ENCODE measurements at regions not wholly inside any gene's neighbourhood (a gene's known extent, or its start where the extent isn't known, plus 50 kb on each side); places are given as distances from the start of the nearest gene placed in this dataset.

DNA sequence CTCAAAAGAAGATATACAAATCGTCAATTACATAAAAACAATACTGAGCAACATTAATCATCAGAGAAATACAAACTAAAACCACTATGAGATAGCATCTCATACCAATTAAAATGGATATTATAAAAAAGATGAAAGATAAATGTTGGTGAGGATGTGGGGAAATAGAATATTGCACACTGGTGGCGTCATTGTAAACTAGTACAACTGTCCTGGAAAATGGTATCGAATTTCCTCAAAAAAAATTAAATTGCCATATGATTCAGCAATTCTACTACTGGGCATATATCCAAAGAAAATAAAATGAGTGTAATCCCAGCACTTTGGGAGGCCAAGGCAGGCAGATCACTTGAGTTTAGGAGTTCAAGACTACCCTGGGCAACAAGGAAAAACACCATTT lies 326.0 kb upstream of the FTMT start:
- no peaks in the 10 kb centered on the region for H3K36me3 ChIP-seq (ENCODE audit: control insufficient read depth, insufficient read depth, low read length)
- H3K9me3 ChIP-seq (ENCODE audit: control insufficient read depth, low read length) = no peaks in the 10 kb centered on the region
- H3K27ac ChIP-seq (ENCODE audit: low read depth, low read length, severe bottlenecking) = no peak overlapping the region
- no peak overlapping the region for H3K4me3 ChIP-seq (ENCODE audit: extremely low read depth, insufficient read depth, low read length, poor library complexity, severe bottlenecking)
- no CpG with 5 or more reads among the region's 3 CpGs for WGBS, 2 experiments (ENCODE audit: insufficient coverage in 2 of 2)
- no peaks in the 10 kb centered on the region for H3K4me1 ChIP-seq (ENCODE audit: control insufficient read depth, insufficient read depth, low read length, poor library complexity, severe bottlenecking)

DNA sequence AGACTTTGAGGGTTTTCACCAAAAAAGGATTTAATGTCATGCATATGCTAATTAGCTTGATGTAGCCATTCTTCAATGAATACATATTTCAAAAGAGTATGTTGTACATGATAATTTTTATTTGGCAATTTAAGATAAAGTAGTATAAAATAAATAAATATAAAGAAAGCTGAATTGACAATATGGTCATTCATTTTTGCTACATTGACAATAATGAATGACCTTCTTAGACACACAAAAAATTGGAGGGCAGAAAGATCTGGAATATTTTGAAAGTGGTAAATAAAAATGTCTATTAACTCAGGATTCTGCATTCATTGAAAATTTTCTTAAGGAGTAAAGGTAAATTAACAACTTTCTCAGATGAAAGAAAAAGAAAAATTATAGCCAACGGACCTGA lies 324.8 kb upstream of the FTMT start:
- Histone ChIP-seq H3K4me3 (ENCODE audit: extremely low read depth, insufficient read depth, low read length, poor library complexity, severe bottlenecking) (no peak overlapping the region), H3K36me3 (ENCODE audit: control insufficient read depth, insufficient read depth, low read length) (no peaks in the 10 kb centered on the region), H3K4me1 (ENCODE audit: control insufficient read depth, insufficient read depth, low read length, poor library complexity, severe bottlenecking) (no peaks in the 10 kb centered on the region), H3K27ac (ENCODE audit: low read depth, low read length, severe bottlenecking) (no peak overlapping the region), H3K9me3 (ENCODE audit: control insufficient read depth, low read length) (no peaks in the 10 kb centered on the region)
- WGBS, 2 experiments (ENCODE audit: insufficient coverage in 2 of 2) = no CpG with 5 or more reads among the region's 1 CpG

DNA sequence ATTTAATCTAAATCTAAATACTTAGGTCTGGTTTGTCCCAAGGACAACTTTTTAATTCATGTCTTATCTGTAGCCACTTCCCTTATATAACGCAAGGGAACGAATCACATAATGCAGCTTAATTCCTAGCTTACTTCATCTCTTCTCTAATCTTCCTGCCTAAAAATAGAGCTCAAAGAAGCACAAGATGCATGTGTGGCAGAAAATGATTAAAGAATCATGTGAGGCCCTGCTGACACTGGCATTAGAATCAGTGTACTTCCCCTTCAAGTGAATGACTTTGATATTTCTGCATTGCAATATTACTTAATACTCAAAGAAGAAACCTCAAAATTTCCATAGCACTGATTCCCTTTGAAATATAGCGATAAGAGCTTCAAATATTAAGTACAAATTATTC lies 317.9 kb upstream of the FTMT start:
- WGBS, 2 experiments (ENCODE audit: insufficient coverage in 2 of 2) = 100% methylated on average over 1 of the region's 3 CpGs; no CpG with 5 or more reads in 1 of the 2 experiments
- H3K4me1 ChIP-seq (ENCODE audit: control insufficient read depth, insufficient read depth, low read length, poor library complexity, severe bottlenecking) = no peaks in the 10 kb centered on the region
- H3K27ac ChIP-seq (ENCODE audit: low read depth, low read length, severe bottlenecking) = no peak overlapping the region

DNA sequence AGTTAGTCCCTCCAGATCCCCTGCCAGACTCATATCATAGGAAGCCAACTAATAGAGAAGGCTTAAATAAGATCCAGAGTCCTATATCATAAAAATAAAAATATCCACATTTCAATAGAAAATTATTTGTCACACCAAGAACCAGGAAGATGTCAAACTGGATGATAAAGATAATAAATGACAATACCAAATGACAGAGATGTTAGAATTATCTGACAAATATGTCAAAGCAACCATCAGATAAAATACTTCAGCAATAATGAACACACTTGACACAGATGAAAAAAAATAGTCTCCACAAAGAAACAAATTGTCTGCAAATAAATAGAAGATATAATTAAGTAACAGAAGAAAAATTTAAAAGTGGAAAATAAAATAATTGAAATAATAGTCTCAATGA lies 300.7 kb upstream of the FTMT start:
- H3K9me3 ChIP-seq (ENCODE audit: control insufficient read depth, low read length) = no peaks in the 10 kb centered on the region
- no peaks in the 10 kb centered on the region for H3K4me1 ChIP-seq (ENCODE audit: control insufficient read depth, insufficient read depth, low read length, poor library complexity, severe bottlenecking)
- H3K36me3 ChIP-seq (ENCODE audit: control insufficient read depth, insufficient read depth, low read length) = no peaks in the 10 kb centered on the region
- no peak overlapping the region for H3K4me3 ChIP-seq (ENCODE audit: extremely low read depth, insufficient read depth, low read length, poor library complexity, severe bottlenecking)
- H3K27ac ChIP-seq (ENCODE audit: low read depth, low read length, severe bottlenecking) = no peak overlapping the region

More for the DNA sequence above, 317.9 kb upstream of the FTMT start:
- no peaks in the 10 kb centered on the region for H3K36me3 ChIP-seq (ENCODE audit: control insufficient read depth, insufficient read depth, low read length)
- no peak overlapping the region for H3K4me3 ChIP-seq (ENCODE audit: extremely low read depth, insufficient read depth, low read length, poor library complexity, severe bottlenecking)
- H3K9me3 ChIP-seq (ENCODE audit: control insufficient read depth, low read length) = no peaks in the 10 kb centered on the region

DNA sequence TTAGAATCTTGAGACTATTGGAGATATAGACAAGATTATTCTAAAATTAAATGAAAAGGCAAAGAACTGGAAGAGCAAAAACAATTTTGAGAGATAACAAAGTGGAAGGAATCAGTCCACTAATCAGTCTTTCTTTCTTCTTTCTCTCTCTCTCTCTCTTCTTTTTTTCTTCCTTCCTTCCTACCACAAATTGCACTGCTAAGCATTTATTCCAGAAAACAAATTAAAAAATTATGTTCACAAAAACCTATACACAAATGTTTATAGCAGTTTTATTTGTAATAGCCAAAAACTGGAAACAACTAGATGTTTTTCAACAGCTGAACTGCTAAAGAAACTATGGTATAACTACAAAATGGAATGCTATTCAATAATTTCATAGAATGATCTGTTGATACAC lies 291.9 kb upstream of the FTMT start:
- no peaks in the 10 kb centered on the region for H3K9me3 ChIP-seq (ENCODE audit: control insufficient read depth, low read length)
- H3K4me1 ChIP-seq (ENCODE audit: control insufficient read depth, insufficient read depth, low read length, poor library complexity, severe bottlenecking) = no peaks in the 10 kb centered on the region
- H3K4me3 ChIP-seq (ENCODE audit: extremely low read depth, insufficient read depth, low read length, poor library complexity, severe bottlenecking) = no peak overlapping the region
- no peak overlapping the region for H3K27ac ChIP-seq (ENCODE audit: low read depth, low read length, severe bottlenecking)
- H3K36me3 ChIP-seq (ENCODE audit: control insufficient read depth, insufficient read depth, low read length) = no peaks in the 10 kb centered on the region

DNA sequence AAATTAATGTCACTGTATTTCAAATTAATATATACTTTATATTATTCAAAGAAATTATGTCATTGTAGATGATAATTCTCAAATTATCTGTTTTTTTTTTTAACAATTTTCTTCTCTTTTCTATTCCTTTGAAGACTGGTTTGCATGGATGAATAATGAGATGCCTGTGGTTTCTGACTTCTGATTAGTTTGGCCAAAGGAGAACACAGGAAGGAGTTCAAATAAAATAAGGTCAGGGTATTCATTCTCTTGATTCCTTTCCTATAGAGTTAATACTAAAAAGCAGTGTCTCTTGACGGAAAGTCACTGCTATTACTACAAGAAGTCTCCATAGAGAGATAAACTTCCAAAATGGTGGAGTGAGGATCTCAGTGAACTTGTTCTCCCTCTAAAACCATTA lies 279.6 kb upstream of the FTMT start:
- Histone ChIP-seq H3K27ac (ENCODE audit: low read depth, low read length, severe bottlenecking) (no peak overlapping the region), H3K4me3 (ENCODE audit: extremely low read depth, insufficient read depth, low read length, poor library complexity, severe bottlenecking) (no peak overlapping the region), H3K4me1 (ENCODE audit: control insufficient read depth, insufficient read depth, low read length, poor library complexity, severe bottlenecking) (no peaks in the 10 kb centered on the region), H3K36me3 (ENCODE audit: control insufficient read depth, insufficient read depth, low read length) (no peaks in the 10 kb centered on the region), H3K9me3 (ENCODE audit: control insufficient read depth, low read length) (no peaks in the 10 kb centered on the region)
- WGBS, 2 experiments (ENCODE audit: insufficient coverage in 2 of 2) = no CpG with 5 or more reads among the region's 1 CpG

DNA sequence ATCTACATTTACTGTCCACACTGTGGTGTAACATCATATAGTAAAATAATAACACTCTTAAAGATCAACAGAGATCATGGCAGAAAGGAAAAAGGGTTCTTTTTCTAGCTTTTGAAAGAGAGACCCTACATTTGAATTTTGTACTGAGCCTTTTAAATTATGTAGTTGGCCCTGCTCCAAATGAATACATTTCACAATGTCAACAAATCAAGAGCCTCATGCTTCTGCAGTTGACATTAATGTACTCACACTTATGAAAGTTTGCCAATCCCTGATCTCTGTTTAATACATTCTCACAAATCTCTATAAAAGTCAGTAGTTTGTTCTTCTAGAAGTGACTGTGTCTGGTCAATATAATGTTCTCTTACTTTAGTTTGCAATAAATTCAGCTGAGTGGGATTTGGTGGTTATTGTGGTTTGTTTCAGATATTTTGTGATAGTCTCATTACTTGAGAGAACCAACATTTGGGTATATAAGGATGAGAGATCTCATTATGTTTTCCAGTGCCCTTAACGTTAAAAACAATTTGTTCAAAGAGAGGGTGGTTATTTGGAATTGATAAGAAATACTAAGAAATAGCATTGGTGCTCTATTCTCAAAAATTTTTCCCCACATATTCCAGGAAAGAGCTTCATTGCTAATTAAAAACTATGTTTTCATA lies 277.8 kb upstream of the FTMT start:
- H3K27ac ChIP-seq (ENCODE audit: low read depth, low read length, severe bottlenecking) = no peak overlapping the region
- H3K4me1 ChIP-seq (ENCODE audit: control insufficient read depth, insufficient read depth, low read length, poor library complexity, severe bottlenecking) = no peaks in the 10 kb centered on the region
- WGBS, 2 experiments (ENCODE audit: insufficient coverage in 2 of 2) = 80% methylated on average over 1 of the region's 1 CpG; no CpG with 5 or more reads in 1 of the 2 experiments
- H3K36me3 ChIP-seq (ENCODE audit: control insufficient read depth, insufficient read depth, low read length) = no peaks in the 10 kb centered on the region
- H3K4me3 ChIP-seq (ENCODE audit: extremely low read depth, insufficient read depth, low read length, poor library complexity, severe bottlenecking) = no peak overlapping the region
- H3K9me3 ChIP-seq (ENCODE audit: control insufficient read depth, low read length) = no peaks in the 10 kb centered on the region

DNA sequence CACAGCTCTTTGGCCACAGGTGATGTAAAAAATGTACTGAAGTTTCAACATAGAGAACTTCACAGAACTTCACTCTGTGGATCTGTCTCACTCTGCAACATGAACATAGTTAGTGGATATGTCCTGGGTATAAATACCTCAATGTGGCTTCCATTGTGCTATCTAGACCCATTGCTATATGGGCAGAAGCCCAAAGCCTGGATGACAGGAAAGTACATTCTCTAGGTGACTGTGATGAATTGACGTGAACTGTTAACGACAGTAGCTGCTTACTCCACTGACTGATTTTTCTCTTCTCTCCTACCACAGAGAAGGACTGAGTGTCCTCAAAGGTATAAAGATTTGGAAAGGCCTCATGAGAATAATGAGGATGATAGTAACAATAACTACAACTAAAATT lies 270.1 kb upstream of the FTMT start:
- Histone ChIP-seq H3K9me3 (ENCODE audit: control insufficient read depth, low read length) (no peaks in the 10 kb centered on the region), H3K4me3 (ENCODE audit: extremely low read depth, insufficient read depth, low read length, poor library complexity, severe bottlenecking) (no peak overlapping the region), H3K27ac (ENCODE audit: low read depth, low read length, severe bottlenecking) (no peak overlapping the region), H3K36me3 (ENCODE audit: control insufficient read depth, insufficient read depth, low read length) (no peaks in the 10 kb centered on the region), H3K4me1 (ENCODE audit: control insufficient read depth, insufficient read depth, low read length, poor library complexity, severe bottlenecking) (no peaks in the 10 kb centered on the region)
- WGBS, 2 experiments (ENCODE audit: insufficient coverage in 2 of 2) = no CpG with 5 or more reads among the region's 2 CpGs

DNA sequence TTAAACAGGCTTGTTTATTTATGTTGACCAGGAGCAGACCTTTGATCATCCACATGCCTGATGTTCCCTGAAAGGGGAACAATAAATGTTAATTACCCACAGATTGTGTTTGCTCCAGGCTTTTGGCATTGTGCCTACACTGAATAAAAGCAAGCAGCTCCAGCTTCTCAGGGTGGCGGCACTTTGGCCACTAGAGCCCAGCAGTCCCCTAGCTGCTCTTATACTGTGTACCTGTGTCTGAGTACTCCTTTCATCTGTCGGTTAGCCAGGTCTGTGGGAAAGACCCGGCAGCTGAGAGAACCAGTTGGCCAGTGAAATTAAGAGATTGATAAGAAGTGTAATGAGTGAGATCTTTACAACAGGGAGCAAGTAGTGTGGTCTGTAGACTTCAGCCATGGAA lies 254.8 kb upstream of the FTMT start:
- H3K9me3 ChIP-seq (ENCODE audit: control insufficient read depth, low read length) = no peaks in the 10 kb centered on the region
- H3K4me1 ChIP-seq (ENCODE audit: control insufficient read depth, insufficient read depth, low read length, poor library complexity, severe bottlenecking) = no peaks in the 10 kb centered on the region
- no peaks in the 10 kb centered on the region for H3K36me3 ChIP-seq (ENCODE audit: control insufficient read depth, insufficient read depth, low read length)
- H3K4me3 ChIP-seq (ENCODE audit: extremely low read depth, insufficient read depth, low read length, poor library complexity, severe bottlenecking) = no peak overlapping the region
- 82 to 96% methylated on average over 3 of the region's 3 CpGs for WGBS, 2 experiments (ENCODE audit: insufficient coverage in 2 of 2)
- no peak overlapping the region for H3K27ac ChIP-seq (ENCODE audit: low read depth, low read length, severe bottlenecking)

DNA sequence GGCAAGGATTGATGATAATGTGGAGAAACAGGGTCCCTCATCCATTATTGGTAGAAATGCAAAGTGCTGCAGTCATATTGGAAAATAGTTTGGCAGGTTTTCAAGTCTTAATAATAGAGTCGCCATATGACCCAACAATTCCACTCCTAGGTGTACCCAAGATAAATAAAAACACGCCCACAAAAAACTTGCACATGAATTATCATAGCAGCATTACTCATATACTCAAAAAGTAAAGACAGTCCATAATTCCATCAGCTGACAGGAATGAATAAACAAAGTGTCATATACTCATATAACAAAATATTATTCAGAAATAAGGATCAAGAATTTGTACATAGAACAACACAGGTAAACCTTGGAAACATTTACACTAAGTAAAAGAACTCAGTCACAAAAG lies 242.9 kb upstream of the FTMT start:
- no peak overlapping the region for H3K27ac ChIP-seq (ENCODE audit: low read depth, low read length, severe bottlenecking)
- H3K36me3 ChIP-seq (ENCODE audit: control insufficient read depth, insufficient read depth, low read length) = no peaks in the 10 kb centered on the region
- no peaks in the 10 kb centered on the region for H3K9me3 ChIP-seq (ENCODE audit: control insufficient read depth, low read length)
- H3K4me3 ChIP-seq (ENCODE audit: extremely low read depth, insufficient read depth, low read length, poor library complexity, severe bottlenecking) = no peak overlapping the region
- H3K4me1 ChIP-seq (ENCODE audit: control insufficient read depth, insufficient read depth, low read length, poor library complexity, severe bottlenecking) = no peaks in the 10 kb centered on the region
- WGBS, 2 experiments (ENCODE audit: insufficient coverage in 2 of 2) = 100% methylated on average over 1 of the region's 2 CpGs; no CpG with 5 or more reads in 1 of the 2 experiments

DNA sequence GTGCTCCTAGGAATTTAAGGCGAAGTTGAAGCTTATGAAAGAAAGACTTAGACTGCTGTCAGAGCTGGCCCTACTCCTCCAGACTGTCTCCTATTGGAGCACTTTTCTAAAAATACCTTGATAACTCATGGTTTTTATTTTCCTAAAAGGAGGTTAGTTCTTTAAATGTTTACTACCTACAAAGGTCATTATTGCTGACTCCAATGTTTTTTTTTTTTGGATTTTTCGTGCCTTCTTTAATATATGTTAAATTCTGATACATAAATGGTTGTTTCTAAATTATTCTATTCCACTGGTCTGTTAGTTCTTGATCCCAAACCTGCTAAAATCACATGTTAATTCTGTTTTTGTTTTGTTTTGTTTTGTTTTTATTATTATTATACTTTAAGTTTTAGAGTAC lies 227.6 kb upstream of the FTMT start:
- no peaks in the 10 kb centered on the region for H3K9me3 ChIP-seq (ENCODE audit: control insufficient read depth, low read length)
- no CpG with 5 or more reads among the region's 2 CpGs for WGBS, 2 experiments (ENCODE audit: insufficient coverage in 2 of 2)
- H3K4me3 ChIP-seq (ENCODE audit: extremely low read depth, insufficient read depth, low read length, poor library complexity, severe bottlenecking) = no peak overlapping the region

More for the DNA sequence above, 227.6 kb upstream of the FTMT start:
- Histone ChIP-seq H3K27ac (ENCODE audit: low read depth, low read length, severe bottlenecking) (no peak overlapping the region), H3K4me1 (ENCODE audit: control insufficient read depth, insufficient read depth, low read length, poor library complexity, severe bottlenecking) (no peaks in the 10 kb centered on the region), H3K36me3 (ENCODE audit: control insufficient read depth, insufficient read depth, low read length) (no peaks in the 10 kb centered on the region)
